GM23338 (cell line): ENCODE measurements at regions not wholly inside any gene's neighbourhood (a gene's known extent, or its start where the extent isn't known, plus 50 kb on each side); places are given as distances from the start of the nearest gene placed in this dataset.

Experiments used
- ATAC-seq: fragments of 200-7000 bp; cut with Tn5 transposase; 3 replicates; pipeline ENCODE4 v1.9.1; 2020
- DNase-seq: peaks from one replicate; pipeline ENCODE4 v3.0.0-alpha.2; 2015; ENCODE audit warnings: low spot score
- H2AFZ ChIP-seq: fragments of 200-600 bp; sonication (generic); 2 replicates; pipeline ENCODE4 v1.8.0; 2016; ENCODE audit warnings: antibody characterized with exemption, mild to moderate bottlenecking, moderate library complexity
- H3F3A ChIP-seq: fragments of 200-600 bp; sonication (generic); replicated peaks from 2 replicates; pipeline ENCODE4 v1.8.0; 2017; ENCODE audit warnings: antibody characterized with exemption, mixed run types, low read depth
- H3K27ac ChIP-seq: fragments of 200-600 bp; sonication (generic); 2 replicates; pipeline ENCODE4 v1.6.1; 2016; ENCODE audit warnings: low read depth
- H3K27me3 ChIP-seq: fragments of 200-600 bp; sonication (generic); 2 replicates; pipeline ENCODE4 v1.8.0; 2016; ENCODE audit warnings: mild to moderate bottlenecking, mixed run types, moderate library complexity; ENCODE audit not compliant: insufficient read depth
- H3K36me3 ChIP-seq: fragments of 200-600 bp; sonication (generic); 2 replicates; pipeline ENCODE4 v1.8.0; 2016; ENCODE audit warnings: mild to moderate bottlenecking; ENCODE audit not compliant: insufficient read depth
- H3K4me1 ChIP-seq: fragments of 200-600 bp; sonication (generic); 2 replicates; pipeline ENCODE4 v1.8.0; 2016; ENCODE audit warnings: mild to moderate bottlenecking, moderate library complexity; ENCODE audit not compliant: insufficient read depth
- H3K4me2 ChIP-seq: fragments of 200-600 bp; sonication (generic); 2 replicates; pipeline ENCODE4 v1.7.1; 2017; ENCODE audit warnings: mixed run types
- H3K4me3 ChIP-seq: fragments of 200-600 bp; sonication (generic); 2 replicates; pipeline ENCODE4 v1.6.1; 2016; ENCODE audit warnings: mixed run types
- H3K79me2 ChIP-seq: fragments of 200-600 bp; sonication (generic); replicated peaks from 2 replicates; pipeline ENCODE4 v1.8.0; 2017; ENCODE audit warnings: mild to moderate bottlenecking; ENCODE audit not compliant: insufficient read depth
- H3K9me2 ChIP-seq: fragments of 200-600 bp; sonication (generic); 2 replicates; pipeline ENCODE4 v1.8.0; 2017; ENCODE audit not compliant: insufficient read depth
- H4K20me1 ChIP-seq: fragments of 200-600 bp; sonication (generic); replicated peaks from 2 replicates; pipeline ENCODE4 v1.8.0; 2017; ENCODE audit warnings: mild to moderate bottlenecking; ENCODE audit not compliant: insufficient read depth
- H3K27ac Mint-ChIP-seq: 2 replicates; pipeline ENCODE4 v1.8.0; 2020; ENCODE audit warnings: inconsistent platforms, mild to moderate bottlenecking, moderate library complexity, mixed read lengths
- H3K27me3 Mint-ChIP-seq: 3 replicates; pipeline ENCODE4 v1.8.0; 2022; ENCODE audit warnings: low read depth, mild to moderate bottlenecking, moderate library complexity, mixed read lengths, inconsistent platforms; ENCODE audit not compliant: insufficient read depth, poor library complexity
- H3K36me3 Mint-ChIP-seq: 3 replicates; pipeline ENCODE4 v1.8.0; 2021; ENCODE audit warnings: low read depth, mild to moderate bottlenecking, inconsistent platforms, moderate library complexity, mixed read lengths
- H3K4me1 Mint-ChIP-seq: 3 replicates; pipeline ENCODE4 v1.8.0; 2020; ENCODE audit warnings: mild to moderate bottlenecking, inconsistent platforms, mixed read lengths
- H3K4me3 Mint-ChIP-seq: 3 replicates; pipeline ENCODE4 v1.8.0; 2021; ENCODE audit warnings: moderate library complexity, mild to moderate bottlenecking, inconsistent platforms, mixed read lengths
- H3K9me3 Mint-ChIP-seq: 3 replicates; pipeline ENCODE4 v1.8.0; 2020; ENCODE audit warnings: moderate library complexity, mild to moderate bottlenecking, inconsistent platforms, mixed read lengths
- EZH2 ChIP-seq: fragments of 200-600 bp; sonication (generic); IDR thresholded peaks from one replicate; pipeline ENCODE4 v1.8.0; 2017; ENCODE audit warnings: antibody characterized with exemption, mild to moderate bottlenecking, low read depth; ENCODE audit not compliant: unreplicated experiment
- EZH2phosphoT487 ChIP-seq: fragments of 200-600 bp; sonication (generic); IDR thresholded peaks from one replicate; pipeline ENCODE4 v1.8.1; 2018; ENCODE audit warnings: antibody characterized with exemption; ENCODE audit not compliant: unreplicated experiment
- JUNB ChIP-seq: IDR thresholded peaks from one replicate; pipeline ENCODE4 v1.6.1; 2016; ENCODE audit warnings: antibody characterized with exemption; ENCODE audit not compliant: unreplicated experiment
- NANOG ChIP-seq: IDR thresholded peaks from 2 replicates; pipeline ENCODE4 v1.6.1; 2016; ENCODE audit warnings: antibody characterized with exemption, borderline replicate concordance
- ZNF114 ChIP-seq: fragments of 250-450 bp; sonication (Bioruptor Pico); IDR thresholded peaks from 2 replicates; pipeline ENCODE4 v1.5.0; 2020; ENCODE audit warnings: mild to moderate bottlenecking, moderate library complexity
- ZNF331 ChIP-seq: fragments of 250-450 bp; sonication (Bioruptor Pico); IDR thresholded peaks from 2 replicates; pipeline ENCODE4 v1.5.0; 2020; ENCODE audit warnings: low read depth, mild to moderate bottlenecking, moderate library complexity
- TF ChIP-seq, protein P1 (sequence below): fragments of 250-450 bp; sonication (Bioruptor Pico); IDR thresholded peaks from 2 replicates; pipeline ENCODE4 v1.5.0; 2020; ENCODE audit warnings: mild to moderate bottlenecking, moderate library complexity
- TF ChIP-seq, protein P2 (sequence below), 2 experiments: fragments of 200-600 bp in 1 of 2; sonication (generic) in 1 of 2; conservative IDR thresholded peaks; 2 replicates each; pipeline versions ENCODE4 v1.5.1 to v1.6.1; 2016 to 2017; ENCODE audit warnings: antibody characterized with exemption in 2 of 2, low read depth in 2 of 2, mild to moderate bottlenecking in 2 of 2, moderate library complexity in 1 of 2
- TF ChIP-seq, protein P3 (sequence below): IDR thresholded peaks from one replicate; pipeline ENCODE4 v1.6.1; 2018; ENCODE audit warnings: antibody characterized with exemption; ENCODE audit not compliant: unreplicated experiment

DNA sequence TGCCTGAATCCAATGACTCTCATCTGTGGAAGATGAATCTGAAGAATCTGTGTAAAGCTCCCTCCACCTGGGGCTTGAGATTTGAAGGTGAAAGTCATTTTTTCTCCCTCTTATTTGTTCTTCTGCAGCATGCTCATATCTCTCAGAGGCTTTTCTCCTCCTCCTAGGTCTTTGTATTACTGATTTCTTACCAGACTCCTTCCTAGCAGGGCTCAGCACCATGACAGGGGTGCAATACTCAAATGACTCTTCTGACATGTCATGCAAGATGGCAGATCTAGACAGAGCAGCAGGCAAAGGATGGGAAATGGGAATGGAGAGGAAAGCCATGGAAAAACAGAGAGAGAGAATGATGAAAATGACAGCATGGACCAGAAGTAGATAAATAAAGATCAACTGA is 118.3 kb downstream of the TMA16 start:
- no peaks in the 10 kb centered on the region for H3K79me2 ChIP-seq
- H3K4me2 ChIP-seq: no peak overlapping the region
- H3K27ac Mint-ChIP-seq: no peak overlapping the region
- H4K20me1 ChIP-seq: no peaks in the 10 kb centered on the region
- no peaks in the 10 kb centered on the region for H3K27me3 ChIP-seq
- H3K36me3 ChIP-seq: no peaks in the 10 kb centered on the region
- H3K27ac ChIP-seq: no peak overlapping the region
- no peak overlapping the region for H3K4me3 Mint-ChIP-seq
- 0 out of 2 replicates have a peak, but pooled peaks cover 5% of the 10 kb centered on the region for H3K4me1 ChIP-seq
- peaks cover 4% of the 10 kb centered on the region; the same call in 1 of the 3 replicates for H3K9me3 Mint-ChIP-seq
- ATAC-seq (no peak), DNase-seq (no peak)
- no peak overlapping the region for H3K4me3 ChIP-seq
- H3K27me3 Mint-ChIP-seq: no peaks in the 10 kb centered on the region
- H3K9me2 ChIP-seq: no peaks in the 10 kb centered on the region; the same call in 1 of the 2 replicates
- TF ChIP-seq ZNF114 (CRISPR knock-in tag): no peak
- TF ChIP-seq, protein P1, sequence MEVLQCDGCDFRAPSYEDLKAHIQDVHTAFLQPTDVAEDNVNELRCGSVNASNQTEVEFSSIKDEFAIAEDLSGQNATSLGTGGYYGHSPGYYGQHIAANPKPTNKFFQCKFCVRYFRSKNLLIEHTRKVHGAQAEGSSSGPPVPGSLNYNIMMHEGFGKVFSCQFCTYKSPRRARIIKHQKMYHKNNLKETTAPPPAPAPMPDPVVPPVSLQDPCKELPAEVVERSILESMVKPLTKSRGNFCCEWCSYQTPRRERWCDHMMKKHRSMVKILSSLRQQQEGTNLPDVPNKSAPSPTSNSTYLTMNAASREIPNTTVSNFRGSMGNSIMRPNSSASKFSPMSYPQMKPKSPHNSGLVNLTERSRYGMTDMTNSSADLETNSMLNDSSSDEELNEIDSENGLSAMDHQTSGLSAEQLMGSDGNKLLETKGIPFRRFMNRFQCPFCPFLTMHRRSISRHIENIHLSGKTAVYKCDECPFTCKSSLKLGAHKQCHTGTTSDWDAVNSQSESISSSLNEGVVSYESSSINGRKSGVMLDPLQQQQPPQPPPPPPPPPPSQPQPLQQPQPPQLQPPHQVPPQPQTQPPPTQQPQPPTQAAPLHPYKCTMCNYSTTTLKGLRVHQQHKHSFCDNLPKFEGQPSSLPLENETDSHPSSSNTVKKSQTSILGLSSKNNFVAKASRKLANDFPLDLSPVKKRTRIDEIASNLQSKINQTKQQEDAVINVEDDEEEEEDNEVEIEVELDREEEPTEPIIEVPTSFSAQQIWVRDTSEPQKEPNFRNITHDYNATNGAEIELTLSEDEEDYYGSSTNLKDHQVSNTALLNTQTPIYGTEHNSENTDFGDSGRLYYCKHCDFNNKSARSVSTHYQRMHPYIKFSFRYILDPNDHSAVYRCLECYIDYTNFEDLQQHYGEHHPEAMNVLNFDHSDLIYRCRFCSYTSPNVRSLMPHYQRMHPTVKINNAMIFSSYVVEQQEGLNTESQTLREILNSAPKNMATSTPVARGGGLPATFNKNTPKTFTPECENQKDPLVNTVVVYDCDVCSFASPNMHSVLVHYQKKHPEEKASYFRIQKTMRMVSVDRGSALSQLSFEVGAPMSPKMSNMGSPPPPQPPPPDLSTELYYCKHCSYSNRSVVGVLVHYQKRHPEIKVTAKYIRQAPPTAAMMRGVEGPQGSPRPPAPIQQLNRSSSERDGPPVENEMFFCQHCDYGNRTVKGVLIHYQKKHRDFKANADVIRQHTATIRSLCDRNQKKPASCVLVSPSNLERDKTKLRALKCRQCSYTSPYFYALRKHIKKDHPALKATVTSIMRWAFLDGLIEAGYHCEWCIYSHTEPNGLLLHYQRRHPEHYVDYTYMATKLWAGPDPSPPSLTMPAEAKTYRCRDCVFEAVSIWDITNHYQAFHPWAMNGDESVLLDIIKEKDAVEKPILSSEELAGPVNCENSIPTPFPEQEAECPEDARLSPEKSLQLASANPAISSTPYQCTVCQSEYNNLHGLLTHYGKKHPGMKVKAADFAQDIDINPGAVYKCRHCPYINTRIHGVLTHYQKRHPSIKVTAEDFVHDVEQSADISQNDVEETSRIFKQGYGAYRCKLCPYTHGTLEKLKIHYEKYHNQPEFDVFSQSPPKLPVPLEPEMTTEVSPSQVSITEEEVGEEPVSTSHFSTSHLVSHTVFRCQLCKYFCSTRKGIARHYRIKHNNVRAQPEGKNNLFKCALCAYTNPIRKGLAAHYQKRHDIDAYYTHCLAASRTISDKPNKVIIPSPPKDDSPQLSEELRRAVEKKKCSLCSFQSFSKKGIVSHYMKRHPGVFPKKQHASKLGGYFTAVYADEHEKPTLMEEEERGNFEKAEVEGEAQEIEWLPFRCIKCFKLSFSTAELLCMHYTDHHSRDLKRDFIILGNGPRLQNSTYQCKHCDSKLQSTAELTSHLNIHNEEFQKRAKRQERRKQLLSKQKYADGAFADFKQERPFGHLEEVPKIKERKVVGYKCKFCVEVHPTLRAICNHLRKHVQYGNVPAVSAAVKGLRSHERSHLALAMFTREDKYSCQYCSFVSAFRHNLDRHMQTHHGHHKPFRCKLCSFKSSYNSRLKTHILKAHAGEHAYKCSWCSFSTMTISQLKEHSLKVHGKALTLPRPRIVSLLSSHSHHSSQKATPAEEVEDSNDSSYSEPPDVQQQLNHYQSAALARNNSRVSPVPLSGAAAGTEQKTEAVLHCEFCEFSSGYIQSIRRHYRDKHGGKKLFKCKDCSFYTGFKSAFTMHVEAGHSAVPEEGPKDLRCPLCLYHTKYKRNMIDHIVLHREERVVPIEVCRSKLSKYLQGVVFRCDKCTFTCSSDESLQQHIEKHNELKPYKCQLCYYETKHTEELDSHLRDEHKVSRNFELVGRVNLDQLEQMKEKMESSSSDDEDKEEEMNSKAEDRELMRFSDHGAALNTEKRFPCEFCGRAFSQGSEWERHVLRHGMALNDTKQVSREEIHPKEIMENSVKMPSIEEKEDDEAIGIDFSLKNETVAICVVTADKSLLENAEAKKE (CRISPR knock-in tag): no peak
- TF ChIP-seq, protein P2, sequence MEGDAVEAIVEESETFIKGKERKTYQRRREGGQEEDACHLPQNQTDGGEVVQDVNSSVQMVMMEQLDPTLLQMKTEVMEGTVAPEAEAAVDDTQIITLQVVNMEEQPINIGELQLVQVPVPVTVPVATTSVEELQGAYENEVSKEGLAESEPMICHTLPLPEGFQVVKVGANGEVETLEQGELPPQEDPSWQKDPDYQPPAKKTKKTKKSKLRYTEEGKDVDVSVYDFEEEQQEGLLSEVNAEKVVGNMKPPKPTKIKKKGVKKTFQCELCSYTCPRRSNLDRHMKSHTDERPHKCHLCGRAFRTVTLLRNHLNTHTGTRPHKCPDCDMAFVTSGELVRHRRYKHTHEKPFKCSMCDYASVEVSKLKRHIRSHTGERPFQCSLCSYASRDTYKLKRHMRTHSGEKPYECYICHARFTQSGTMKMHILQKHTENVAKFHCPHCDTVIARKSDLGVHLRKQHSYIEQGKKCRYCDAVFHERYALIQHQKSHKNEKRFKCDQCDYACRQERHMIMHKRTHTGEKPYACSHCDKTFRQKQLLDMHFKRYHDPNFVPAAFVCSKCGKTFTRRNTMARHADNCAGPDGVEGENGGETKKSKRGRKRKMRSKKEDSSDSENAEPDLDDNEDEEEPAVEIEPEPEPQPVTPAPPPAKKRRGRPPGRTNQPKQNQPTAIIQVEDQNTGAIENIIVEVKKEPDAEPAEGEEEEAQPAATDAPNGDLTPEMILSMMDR (conservative IDR thresholded peaks at IDR 0.05; ENCODE audit: low read depth in 2 of 2): no peak
- no peak for TF ChIP-seq EZH2
- TF ChIP-seq NANOG: no peak
- no peak for TF ChIP-seq ZNF331 (CRISPR knock-in tag)
- no peak for TF ChIP-seq EZH2phosphoT487
- TF ChIP-seq JUNB: no peak
- TF ChIP-seq, protein P3, sequence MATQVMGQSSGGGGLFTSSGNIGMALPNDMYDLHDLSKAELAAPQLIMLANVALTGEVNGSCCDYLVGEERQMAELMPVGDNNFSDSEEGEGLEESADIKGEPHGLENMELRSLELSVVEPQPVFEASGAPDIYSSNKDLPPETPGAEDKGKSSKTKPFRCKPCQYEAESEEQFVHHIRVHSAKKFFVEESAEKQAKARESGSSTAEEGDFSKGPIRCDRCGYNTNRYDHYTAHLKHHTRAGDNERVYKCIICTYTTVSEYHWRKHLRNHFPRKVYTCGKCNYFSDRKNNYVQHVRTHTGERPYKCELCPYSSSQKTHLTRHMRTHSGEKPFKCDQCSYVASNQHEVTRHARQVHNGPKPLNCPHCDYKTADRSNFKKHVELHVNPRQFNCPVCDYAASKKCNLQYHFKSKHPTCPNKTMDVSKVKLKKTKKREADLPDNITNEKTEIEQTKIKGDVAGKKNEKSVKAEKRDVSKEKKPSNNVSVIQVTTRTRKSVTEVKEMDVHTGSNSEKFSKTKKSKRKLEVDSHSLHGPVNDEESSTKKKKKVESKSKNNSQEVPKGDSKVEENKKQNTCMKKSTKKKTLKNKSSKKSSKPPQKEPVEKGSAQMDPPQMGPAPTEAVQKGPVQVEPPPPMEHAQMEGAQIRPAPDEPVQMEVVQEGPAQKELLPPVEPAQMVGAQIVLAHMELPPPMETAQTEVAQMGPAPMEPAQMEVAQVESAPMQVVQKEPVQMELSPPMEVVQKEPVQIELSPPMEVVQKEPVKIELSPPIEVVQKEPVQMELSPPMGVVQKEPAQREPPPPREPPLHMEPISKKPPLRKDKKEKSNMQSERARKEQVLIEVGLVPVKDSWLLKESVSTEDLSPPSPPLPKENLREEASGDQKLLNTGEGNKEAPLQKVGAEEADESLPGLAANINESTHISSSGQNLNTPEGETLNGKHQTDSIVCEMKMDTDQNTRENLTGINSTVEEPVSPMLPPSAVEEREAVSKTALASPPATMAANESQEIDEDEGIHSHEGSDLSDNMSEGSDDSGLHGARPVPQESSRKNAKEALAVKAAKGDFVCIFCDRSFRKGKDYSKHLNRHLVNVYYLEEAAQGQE: no peak
- no peaks in the 10 kb centered on the region for H3F3A ChIP-seq
- H3K4me1 Mint-ChIP-seq: peaks cover 12% of the 10 kb centered on the region
- no peaks in the 10 kb centered on the region for H3K36me3 Mint-ChIP-seq
- no peak overlapping the region for H2AFZ ChIP-seq
